PC-3 (cell line): ENCODE measurements at regions not wholly inside any gene's neighbourhood (a gene's known extent, or its start where the extent isn't known, plus 50 kb on each side); places are given as distances from the start of the nearest gene placed in this dataset.

Experiments used
- ATAC-seq: fragments of 200-7000 bp; cut with Tn5 transposase; 2 replicates; pipeline ENCODE4 v1.9.1; 2020; ENCODE audit warnings: mild to moderate bottlenecking, moderate library complexity
- BruUV-seq: library from RNA; stranded (reverse); fragments of 400-500 nt; replicated peaks from 2 replicates; lab custom pipeline; 2021; lab: Mats Ljungman, UMichigan
- CTCF ChIA-PET: fragments of 300-600 bp; sonication (Branson Sonifier 250); formaldehyde crosslinking; loops from one replicate; lab custom pipeline; 2022; ENCODE audit warnings: antibody characterized with exemption; lab: Charles Lee
- POLR2A ChIA-PET: fragments of 300-600 bp; sonication (Branson Sonifier 250); formaldehyde crosslinking; loops from one replicate; lab custom pipeline; 2022; ENCODE audit warnings: antibody characterized with exemption; ENCODE audit not compliant: unreplicated experiment; lab: Charles Lee
- DNase-seq: peaks from one replicate; pipeline ENCODE4 v3.0.0-alpha.2; 2015
- H2AFZ ChIP-seq: fragments of 300-600 bp; sonication (generic); 2 replicates; pipeline ENCODE4 v1.6.0; 2016; ENCODE audit warnings: antibody characterized with exemption, low read length
- H3F3A ChIP-seq: fragments of 300-600 bp; sonication (generic); one replicate; pipeline ENCODE4 v1.6.0; 2017; ENCODE audit warnings: antibody characterized with exemption, low read length, control low read depth, mild to moderate bottlenecking; ENCODE audit not compliant: unreplicated experiment
- H3K27ac ChIP-seq: fragments of 300-600 bp; sonication (generic); 2 replicates; pipeline ENCODE4 v1.5.1; 2016; ENCODE audit warnings: mild to moderate bottlenecking, low read length
- H3K27me3 ChIP-seq: fragments of 300-600 bp; sonication (generic); 2 replicates; pipeline ENCODE4 v1.6.1; 2016; ENCODE audit warnings: low read length, mixed read lengths
- H3K36me3 ChIP-seq: fragments of 300-600 bp; sonication (generic); 2 replicates; pipeline ENCODE4 v1.6.1; 2016; ENCODE audit warnings: low read depth, mixed run types, low read length, mixed read lengths
- H3K4me1 ChIP-seq: fragments of 300-600 bp; sonication (generic); 2 replicates; pipeline ENCODE4 v1.5.1; 2016; ENCODE audit warnings: low read length; ENCODE audit not compliant: insufficient read depth
- H3K4me2 ChIP-seq: fragments of 300-600 bp; sonication (generic); 2 replicates; pipeline ENCODE4 v1.6.0; 2016; ENCODE audit warnings: low read length
- H3K4me3 ChIP-seq: fragments of 300-600 bp; sonication (generic); 2 replicates; pipeline ENCODE4 v1.5.1; 2016; ENCODE audit warnings: mild to moderate bottlenecking, low read length, mixed read lengths
- H3K79me2 ChIP-seq: fragments of 300-600 bp; sonication (generic); 2 replicates; pipeline ENCODE4 v1.6.1; 2017; ENCODE audit warnings: low read length, mixed read lengths
- H3K9ac ChIP-seq: fragments of 300-600 bp; sonication (generic); 2 replicates; pipeline ENCODE4 v1.6.0; 2016; ENCODE audit warnings: mild to moderate bottlenecking, low read length
- H3K9me2 ChIP-seq: fragments of 300-600 bp; sonication (generic); replicated peaks from 2 replicates; pipeline ENCODE4 v1.6.1; 2016; ENCODE audit warnings: mixed run types, low read length, mixed read lengths
- H3K9me3 ChIP-seq: fragments of 300-600 bp; sonication (generic); 2 replicates; pipeline ENCODE4 v1.6.1; 2016; ENCODE audit warnings: low read length, mixed read lengths
- H4K20me1 ChIP-seq: fragments of 300-600 bp; sonication (generic); 2 replicates; pipeline ENCODE4 v1.6.1; 2016; ENCODE audit warnings: low read length, mixed read lengths
- CTCF ChIP-seq: fragments of 300-600 bp; sonication (generic); conservative IDR thresholded peaks from 2 replicates; pipeline ENCODE4 v1.5.1; 2017; ENCODE audit warnings: antibody characterized with exemption, low read depth, mild to moderate bottlenecking, low read length
- EZH2 ChIP-seq: fragments of 300-600 bp; sonication (generic); IDR thresholded peaks from one replicate; pipeline ENCODE4 v1.6.1; 2017; ENCODE audit warnings: antibody characterized with exemption, mild to moderate bottlenecking, low read length; ENCODE audit not compliant: unreplicated experiment
- EZH2phosphoT487 ChIP-seq: fragments of 300-600 bp; sonication (generic); IDR thresholded peaks from 2 replicates; pipeline ENCODE4 v1.6.1; 2018; ENCODE audit warnings: mild to moderate bottlenecking, antibody characterized with exemption, low read length, borderline replicate concordance
- intact Hi-C: fragments of 100-400 bp; cut with micrococcal nuclease; formaldehyde crosslinking; loops from 2 replicates; pipeline ENCODE4 v1.9.0; 2023

- ChIA-PET POLR2A (no interaction called here), CTCF (no interaction called here)
- no TSS peak for BruUV-seq
- Histone ChIP-seq H3K79me2 (no peaks in the 10 kb centered on the region), H3K9me3 (no peaks in the 10 kb centered on the region), H2AFZ (no peak overlapping the region), H3K27me3 (no peaks in the 10 kb centered on the region), H3K4me1 (no peaks in the 10 kb centered on the region), H3K4me3 (no peak overlapping the region), H3K27ac (no peak overlapping the region), H3K4me2 (no peak overlapping the region), H4K20me1 (no peaks in the 10 kb centered on the region), H3K36me3 (no peaks in the 10 kb centered on the region), H3F3A (no peaks in the 10 kb centered on the region), H3K9me2 (no peaks in the 10 kb centered on the region), H3K9ac (no peak overlapping the region)
- TF ChIP-seq CTCF (no peak), EZH2 (no peak), EZH2phosphoT487 (no peak)
- ATAC-seq (no peak), DNase-seq (no peak)
- intact Hi-C loops = no loop called here
Observed at GRCh38 chr12:59414051-59414450, 181.8 kb upstream of the SLC16A7 start.

- Histone ChIP-seq H3F3A (no peaks in the 10 kb centered on the region), H2AFZ (no peak overlapping the region), H3K9ac (no peak overlapping the region), H3K4me2 (no peak overlapping the region), H3K27ac (no peak overlapping the region), H3K9me2 (no peaks in the 10 kb centered on the region), H3K79me2 (no peaks in the 10 kb centered on the region), H3K4me1 (0 out of 2 replicates have a peak, but pooled peaks cover 5% of the 10 kb centered on the region), H3K4me3 (no peak overlapping the region), H3K9me3 (no peaks in the 10 kb centered on the region), H4K20me1 (no peaks in the 10 kb centered on the region), H3K36me3 (no peaks in the 10 kb centered on the region), H3K27me3 (no peaks in the 10 kb centered on the region)
- TF ChIP-seq CTCF = no peak
- TF ChIP-seq EZH2phosphoT487 = no peak
- no peak for TF ChIP-seq EZH2
- peak; percentile 72 for DNase-seq
- intact Hi-C loops = no loop called here
- ChIA-PET CTCF (no interaction called here), POLR2A (no interaction called here)
- ATAC-seq = no peak; the same call in 1 of the 2 replicates
- BruUV-seq = no TSS peak
Observed at GRCh38 chr12:59408431-59408830, 187.4 kb upstream of the SLC16A7 start.

GRCh38 chr12:59407799-59408198, 188.0 kb upstream of the SLC16A7 start:
- Histone ChIP-seq H4K20me1 (no peaks in the 10 kb centered on the region), H3K27ac (no peak overlapping the region), H3K27me3 (no peaks in the 10 kb centered on the region), H3K79me2 (no peaks in the 10 kb centered on the region), H3K4me2 (no peak overlapping the region), H3K4me3 (no peak overlapping the region), H3K36me3 (no peaks in the 10 kb centered on the region), H3K9me2 (no peaks in the 10 kb centered on the region), H3K9me3 (no peaks in the 10 kb centered on the region), H2AFZ (no peak overlapping the region), H3K4me1 (0 out of 2 replicates have a peak, but pooled peaks cover 5% of the 10 kb centered on the region), H3K9ac (no peak overlapping the region), H3F3A (no peaks in the 10 kb centered on the region)
- intact Hi-C loops = no loop called here
- ATAC-seq = no peak
- POLR2A ChIA-PET = no interaction called here
- TF ChIP-seq EZH2phosphoT487 (no peak), CTCF (no peak), EZH2 (no peak)
- CTCF ChIA-PET = no interaction called here
- DNase-seq = no peak
- BruUV-seq = no TSS peak
